HepG2 (cell line): ENCODE measurements at regions not wholly inside any gene's neighbourhood (a gene's known extent, or its start where the extent isn't known, plus 50 kb on each side); places are given as distances from the start of the nearest gene placed in this dataset.
"Not testable (repeated sequence)": the region's sequence is repeated elsewhere in the genome, so short reads cannot be mapped to it uniquely, and the experiment has no call there.

ENCODE experiments used
- ATAC-seq: fragments of 200-7000 bp; cut with Tn5 transposase; 3 replicates; pipeline ENCODE4 v1.9.1; 2020; ENCODE audit warnings: mild to moderate bottlenecking, moderate library complexity
- BruUV-seq: library from RNA; stranded (reverse); fragments of 400-500 nt; replicated peaks from 2 replicates; lab custom pipeline; 2021; lab: Mats Ljungman, UMichigan
- CTCF ChIA-PET: fragments of 300-600 bp; formaldehyde crosslinking; extraction: SDS; loops from one replicate; lab custom pipeline; 2021; ENCODE audit warnings: low total read pairs, inconsistent platforms, low intra/inter-chr PET ratio; lab: Yijun Ruan, JAX
- POLR2A ChIA-PET: fragments of 350-600 bp; sonication (Branson Sonifier 250); formaldehyde crosslinking; loops from one replicate; lab custom pipeline; 2020; ENCODE audit warnings: antibody characterized with exemption, inconsistent platforms; lab: Yijun Ruan, JAX
- DNase-seq: peaks from one replicate; pipeline ENCODE4 v3.0.0-alpha.2; 2015; ENCODE audit warnings: low spot score
- FAIRE-seq: peaks from 3 replicates; lab custom pipeline; 2011; peaks lifted over from hg19 to GRCh38; lab: Jason Lieb, UNC
- H2AFZ ChIP-seq: one replicate; pipeline ENCODE4 v1.6.1; 2011; ENCODE audit warnings: low read length, inconsistent platforms
- H3K27ac ChIP-seq: fragments of 300-600 bp; 3 replicates; pipeline ENCODE4 v1.8.0; 2011; ENCODE audit warnings: mixed run types, mild to moderate bottlenecking, mixed read lengths, low read length, inconsistent platforms; ENCODE audit not compliant: insufficient read depth; ENCODE audit errors: extremely low read length
- H3K27me3 ChIP-seq, 2 experiments: fragments of 200-600 bp in 1 of 2; 2 replicates in 1 of 2; 3 replicates in 1 of 2; pipeline versions ENCODE4 v1.6.0 to v1.8.0; 2011; ENCODE audit warnings: low read length in 2 of 2, mild to moderate bottlenecking in 2 of 2, moderate library complexity in 2 of 2, inconsistent platforms in 1 of 2; ENCODE audit not compliant: insufficient read depth in 2 of 2, control insufficient read depth in 1 of 2
- H3K36me3 ChIP-seq, 2 experiments: fragments of 200-600 bp in 1 of 2; replicated peaks in 1 of 2; 2 replicates in 1 of 2; 3 replicates in 1 of 2; pipeline versions ENCODE4 v1.5.1 to v1.8.0; 2011; ENCODE audit warnings: low read length in 2 of 2, inconsistent platforms in 1 of 2; ENCODE audit not compliant: insufficient read depth in 2 of 2, control insufficient read depth in 1 of 2
- H3K4me1 ChIP-seq: 2 replicates; pipeline ENCODE4 v1.5.1; 2012; ENCODE audit warnings: low read length, inconsistent platforms; ENCODE audit not compliant: insufficient read depth
- H3K4me2 ChIP-seq: 2 replicates; pipeline ENCODE4 v1.6.0; 2011; ENCODE audit warnings: low read depth, low read length, inconsistent platforms
- H3K4me3 ChIP-seq, 3 experiments: fragments of 200-600 bp in 1 of 3; sonication (generic), shearing (Covaris generic) in 1 of 3; replicated peaks in 1 of 3; 2 replicates each; pipeline ENCODE4 v1.5.1; 2011 to 2016; ENCODE audit warnings: low read length in 3 of 3, inconsistent platforms in 2 of 3, low read depth in 2 of 3, mild to moderate bottlenecking in 2 of 3, control low read depth in 1 of 3, mixed read lengths in 1 of 3; ENCODE audit not compliant: insufficient read depth in 1 of 3
- H3K79me2 ChIP-seq: one replicate; pipeline ENCODE4 v1.6.1; 2011; ENCODE audit warnings: low read length, inconsistent platforms; ENCODE audit not compliant: insufficient read depth
- H3K9ac ChIP-seq: 2 replicates; pipeline ENCODE4 v1.6.0; 2011; ENCODE audit warnings: mild to moderate bottlenecking, low read depth, low read length, inconsistent platforms; ENCODE audit not compliant: insufficient read depth
- H3K9me3 ChIP-seq: 2 replicates; pipeline ENCODE4 v1.5.1; 2012; ENCODE audit warnings: mild to moderate bottlenecking, low read length
- H4K20me1 ChIP-seq: 2 replicates; pipeline ENCODE4 v1.6.0; 2011; ENCODE audit warnings: inconsistent platforms, mild to moderate bottlenecking, low read length, moderate library complexity; ENCODE audit not compliant: insufficient read depth
- ASH2L ChIP-seq: fragments of 300-600, 200-600 bp; sonication (generic); IDR thresholded peaks from 2 replicates; pipeline ENCODE4 v1.7.0; 2017; ENCODE audit warnings: low read depth, mild to moderate bottlenecking, moderate library complexity, mixed read lengths, low read length; ENCODE audit not compliant: insufficient read length
- CERS6 ChIP-seq: sonication (generic); formaldehyde crosslinking; IDR thresholded peaks from 2 replicates; pipeline ENCODE4 v1.5.0; 2020; ENCODE audit warnings: missing genetic modification reagents
- KDM4B ChIP-seq: sonication (generic); formaldehyde crosslinking; IDR thresholded peaks from 2 replicates; pipeline ENCODE4 v1.4.0; 2020; ENCODE audit warnings: missing genetic modification reagents
- MEIS2 ChIP-seq: sonication (generic); formaldehyde crosslinking; IDR thresholded peaks from 2 replicates; pipeline ENCODE4 v1.9.0; 2021; ENCODE audit warnings: mild to moderate bottlenecking, missing genetic modification reagents
- NONO ChIP-seq, 2 experiments: fragments of 450-650 bp in 1 of 2; sonication (generic) in 1 of 2; formaldehyde crosslinking in 1 of 2; IDR thresholded peaks in 1 of 2; conservative IDR thresholded peaks in 1 of 2; 2 replicates each; pipeline versions ENCODE4 v1.6.1 to v1.8.0; 2017 to 2022; ENCODE audit warnings: mild to moderate bottlenecking in 1 of 2, missing genetic modification reagents in 1 of 2, moderate library complexity in 1 of 2
- ZFP90 ChIP-seq: sonication (generic); formaldehyde crosslinking; IDR thresholded peaks from 2 replicates; pipeline ENCODE4 v1.8.0; 2022; ENCODE audit warnings: missing genetic modification reagents, mild to moderate bottlenecking, inconsistent platforms, borderline replicate concordance
- ZMYM4 ChIP-seq: sonication (generic); formaldehyde crosslinking; IDR thresholded peaks from 2 replicates; pipeline ENCODE4 v1.8.1; 2023; ENCODE audit warnings: mild to moderate bottlenecking, missing genetic modification reagents
- ZNF230 ChIP-seq: sonication (generic); formaldehyde crosslinking; IDR thresholded peaks from 2 replicates; pipeline ENCODE4 v1.4.0; 2020; ENCODE audit warnings: mild to moderate bottlenecking, missing genetic modification reagents
- ZNF264 ChIP-seq: sonication (generic); formaldehyde crosslinking; IDR thresholded peaks from 2 replicates; pipeline ENCODE4 v1.4.0; 2020; ENCODE audit warnings: missing genetic modification reagents
- WGBS: methylation state at CpG from one replicate; pipeline ENCODE4 v1.1.6; 2017; ENCODE audit warnings: low lambda C conversion rate; 5-methylcytosine and 5-hydroxymethylcytosine counted together
- in situ Hi-C: cut with HindIII; loops from 2 replicates; pipeline ENCODE4 v1.10.0; 2017; ENCODE audit warnings: low pct_unique_long_range_greater_than_20kb; ENCODE audit not compliant: extremely low pct_ligation_motif_present
- intact Hi-C: fragments of 100-400 bp; cut with micrococcal nuclease; formaldehyde crosslinking; loops from one replicate; pipeline ENCODE4 v1.10.0; 2022; ENCODE audit not compliant: unreplicated experiment

- in situ Hi-C loops (no loop called here), intact Hi-C loops (no loop called here)
- Histone ChIP-seq H3K79me2 (no peaks in the 10 kb centered on the region), H3K9me3 (peaks cover 60% of the 10 kb centered on the region), H3K27me3 (no peaks in the 10 kb centered on the region; a peak in 1 of 5 replicates), H3K4me2 (no peak overlapping the region), H4K20me1 (no peaks in the 10 kb centered on the region), H3K27ac (no peak overlapping the region), H3K4me3 (no peak overlapping the region), H2AFZ (no peak overlapping the region), H3K36me3 (no peaks in the 10 kb centered on the region), H3K9ac (no peak overlapping the region), H3K4me1 (peaks cover 11% of the 10 kb centered on the region; the same call in 1 of the 2 replicates)
- FAIRE-seq: no peak
- TF ChIP-seq NONO (IDR thresholded peaks at IDR 0.05) (no peak), NONO (CRISPR knock-in tag; conservative IDR thresholded peaks at IDR 0.05) (no peak), ZNF230 (CRISPR knock-in tag) (no peak), CERS6 (CRISPR knock-in tag) (no peak), KDM4B (CRISPR knock-in tag) (no peak), ZNF264 (CRISPR knock-in tag) (no peak), MEIS2 (CRISPR knock-in tag) (no peak), ZMYM4 (CRISPR knock-in tag) (no peak), ASH2L (no peak), ZFP90 (CRISPR knock-in tag) (no peak)
- no peak for DNase-seq
- WGBS: 36% methylated on average over 5 of the region's 5 CpGs
- POLR2A ChIA-PET: no interaction called here
- BruUV-seq: no TSS peak
- no peak for ATAC-seq
- CTCF ChIA-PET: no interaction called here
Measured at GRCh38 chr9:40911647-40912046, 216.8 kb downstream of the FOXD4L6 start.

- H4K20me1 ChIP-seq, CTCF ChIA-PET, H3K27ac ChIP-seq, ATAC-seq, DNase-seq, FAIRE-seq, BruUV-seq, H3K4me3 ChIP-seq, H2AFZ ChIP-seq, POLR2A ChIA-PET, intact Hi-C loops, H3K4me1 ChIP-seq, H3K36me3 ChIP-seq, H3K79me2 ChIP-seq, H3K27me3 ChIP-seq, H3K9ac ChIP-seq, H3K4me2 ChIP-seq, in situ Hi-C loops: not testable (repeated sequence)
- 33% methylated on average over 8 of the region's 8 CpGs for WGBS
- peaks cover 59% of the 10 kb centered on the region for H3K9me3 ChIP-seq
Measured at GRCh38 chr9:40910995-40911394, 217.5 kb downstream of the FOXD4L6 start.
